ENCODE measurements at regions not wholly inside any gene's neighbourhood (a gene's known extent, or its start where the extent isn't known, plus 50 kb on each side); places are given as distances from the start of the nearest gene placed in this dataset.

DNA sequence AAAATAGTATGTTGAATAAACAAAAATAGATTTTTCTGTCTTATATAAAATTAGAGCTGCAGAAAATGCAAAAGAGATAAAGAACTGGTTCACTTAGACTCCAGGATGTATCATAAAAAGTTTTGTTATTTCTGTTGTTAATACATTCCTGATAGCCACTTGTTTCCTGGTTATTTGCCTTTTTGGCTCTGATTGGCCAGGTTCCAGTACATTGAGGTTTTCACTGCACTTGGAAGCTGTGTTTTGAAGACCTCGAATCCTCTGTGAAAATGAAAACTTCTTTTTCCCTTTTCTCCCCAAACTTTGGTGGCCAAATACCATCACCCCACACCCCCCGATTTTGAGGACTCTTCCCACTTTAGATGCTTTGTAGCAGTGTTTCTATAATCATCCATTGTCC lies 525.3 kb downstream of the MED13L start:
- no peak for TF ChIP-seq CTCF (IDR thresholded peaks at IDR 0.05)
- TF ChIP-seq JUN (IDR thresholded peaks at IDR 0.05): no peak
- TF ChIP-seq RFX5 (IDR thresholded peaks at IDR 0.05): no peak
- no peak for TF ChIP-seq MAZ (IDR thresholded peaks at IDR 0.05; ENCODE audit: borderline replicate concordance, low read depth, low read length)
- no peak for TF ChIP-seq BHLHE40 (IDR thresholded peaks at IDR 0.05; ENCODE audit: low read depth, low read length)
- no peak for TF ChIP-seq NPAS2 (CRISPR knock-in tag; IDR thresholded peaks at IDR 0.05; ENCODE audit: borderline replicate concordance)
- no peak for TF ChIP-seq FOXS1 (CRISPR knock-in tag; IDR thresholded peaks at IDR 0.05)
- TF ChIP-seq TFCP2L1 (CRISPR knock-in tag; IDR thresholded peaks at IDR 0.05): no peak
- TF ChIP-seq MYC (IDR thresholded peaks at IDR 0.05; ENCODE audit: borderline replicate concordance, low read length): no peak
- TF ChIP-seq CBX8 (IDR thresholded peaks at IDR 0.05): no peak
- no peak for TF ChIP-seq RCOR1 (IDR thresholded peaks at IDR 0.05; ENCODE audit: low read depth, low read length)
- TF ChIP-seq CHD4 (IDR thresholded peaks at IDR 0.05; ENCODE audit: borderline replicate concordance): no peak

Data from A549 (cell line).